Sigmoid colon (tissue), 6 donors: ENCODE measurements at regions not wholly inside any gene's neighbourhood (a gene's known extent, or its start where the extent isn't known, plus 50 kb on each side); places are given as distances from the start of the nearest gene placed in this dataset.

ENCODE experiments used
- DNase-seq: peaks from one replicate; pipeline ENCODE4 v3.0.0-alpha.2; 2019
- H3K27ac ChIP-seq, 4 donors: fragments of 200-600 bp; sonication (generic); one replicate each; pipeline ENCODE4 v1.5.1; 2016 to 2019; ENCODE audit warnings: mild to moderate bottlenecking in 1 of 4
- H3K27me3 ChIP-seq, 3 donors: fragments of 200-600 bp; sonication (generic); one replicate each; pipeline ENCODE4 v1.5.1; 2019; ENCODE audit warnings: mild to moderate bottlenecking in 1 of 3
- H3K36me3 ChIP-seq, 4 donors: fragments of 200-600 bp; sonication (generic); one replicate each; pipeline ENCODE4 v1.5.1; 2016 to 2019
- H3K4me1 ChIP-seq, 4 donors: fragments of 200-600 bp; sonication (generic); one replicate each; pipeline ENCODE4 v1.5.1; 2017 to 2019
- H3K4me3 ChIP-seq, 4 donors: fragments of 200-600 bp; sonication (generic); one replicate each; pipeline ENCODE4 v1.5.1; 2017 to 2019; ENCODE audit warnings: mild to moderate bottlenecking in 2 of 4, moderate library complexity in 1 of 4
- H3K9me3 ChIP-seq, 4 donors: fragments of 200-600 bp in 3 of 4; sonication (generic) in 3 of 4; one replicate each; pipeline versions ENCODE4 v1.5.1 to v1.6.1; 2013 to 2019
- CTCF ChIP-seq, 4 experiments: fragments of 450-650 bp in 3 of 4; fragments of 200-600 bp in 1 of 4; IDR thresholded peaks; one replicate each; pipeline ENCODE4 v1.5.1; 2016 to 2019; ENCODE audit warnings: antibody characterized with exemption in 4 of 4, mild to moderate bottlenecking in 3 of 4, moderate library complexity in 2 of 4
- EP300 ChIP-seq, 4 donors: sonication (generic); formaldehyde crosslinking; IDR thresholded peaks; one replicate each; pipeline ENCODE4 v1.6.1; 2017; ENCODE audit warnings: antibody characterized with exemption in 4 of 4
- POLR2A ChIP-seq, 2 donors: fragments of 450-650 bp; IDR thresholded peaks; one replicate each; pipeline ENCODE4 v1.6.1; 2016; ENCODE audit warnings: antibody characterized with exemption in 2 of 2, mild to moderate bottlenecking in 2 of 2, moderate library complexity in 2 of 2
- POLR2AphosphoS5 ChIP-seq, 4 donors: sonication (generic); formaldehyde crosslinking; IDR thresholded peaks; one replicate each; pipeline ENCODE4 v1.6.1; 2017; ENCODE audit warnings: antibody characterized with exemption in 4 of 4
- WGBS, 2 donors: extraction: QIAGEN DNeasy Blood & Tissue Kit; methylation state at CpG; one replicate each; pipeline ENCODE4 v1.1.7; 2013; 5-methylcytosine and 5-hydroxymethylcytosine counted together
- intact Hi-C: fragments of 100-400 bp; cut with DNase I; formaldehyde crosslinking; loops from one replicate; pipeline ENCODE4 v1.15.1; 2023
- donor health status: healthy with polysubstance abuse.
- donor health status: healthy.

- Histone ChIP-seq H3K9me3 (peaks cover 0 to 3% (median 0%) of the 10 kb centered on the region in 4 donors), H3K36me3 (no peaks in the 10 kb centered on the region), H3K4me1 (peaks cover 0 to 19% (median 11%) of the 10 kb centered on the region in 4 donors), H3K27ac (no peak overlapping the region), H3K27me3 (no peaks in the 10 kb centered on the region), H3K4me3 (no peak overlapping the region)
- intact Hi-C loops: no loop called here
- 74 to 88% methylated on average over 3 of the region's 3 CpGs for WGBS, 2 donors
- TF ChIP-seq EP300 (IDR thresholded peaks at IDR 0.05) (no peak), POLR2AphosphoS5 (IDR thresholded peaks at IDR 0.05) (no peak), CTCF (IDR thresholded peaks at IDR 0.05) (no peak), POLR2A (IDR thresholded peaks at IDR 0.05) (no peak)
- DNase-seq: no peak
These were observed 94.7 kb upstream of the C1orf21 start for GRCh38 chr1:184292101-184292500.

DNA sequence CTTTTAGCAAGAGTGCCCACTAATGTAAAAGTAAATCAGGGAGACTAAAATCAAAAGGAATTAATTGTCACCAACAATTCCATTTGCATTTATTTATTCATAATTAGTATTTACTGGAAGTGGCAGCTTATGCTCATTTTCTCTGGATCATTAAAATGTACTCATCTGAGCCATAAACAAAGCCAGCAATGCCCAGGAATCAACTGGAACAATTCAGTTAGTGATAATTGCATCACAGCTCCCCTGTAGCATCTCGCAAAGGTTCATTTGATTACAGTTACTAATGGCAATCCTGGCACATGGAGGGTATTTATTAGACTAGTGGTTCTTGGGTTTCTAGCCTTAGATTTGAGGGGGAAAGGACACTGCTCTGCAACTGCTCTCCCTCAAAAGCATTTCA lies 92.7 kb upstream of the C1orf21 start:
- DNase-seq: no peak
- H3K36me3 ChIP-seq: no peaks in the 10 kb centered on the region
- WGBS, 2 donors: 91 to 96% methylated on average over 1 of the region's 1 CpG
- no peak overlapping the region for H3K27ac ChIP-seq
- intact Hi-C loops: no loop called here
- peaks cover 0 to 28% (median 22%) of the 10 kb centered on the region in 4 donors for H3K4me1 ChIP-seq
- H3K4me3 ChIP-seq: no peak overlapping the region
- no peak for TF ChIP-seq POLR2AphosphoS5 (IDR thresholded peaks at IDR 0.05)
- TF ChIP-seq EP300 (IDR thresholded peaks at IDR 0.05): no peak
- TF ChIP-seq POLR2A (IDR thresholded peaks at IDR 0.05): no peak
- TF ChIP-seq CTCF (IDR thresholded peaks at IDR 0.05): no peak
- H3K9me3 ChIP-seq: peaks cover 0 to 3% (median 0%) of the 10 kb centered on the region in 4 donors
- H3K27me3 ChIP-seq: no peaks in the 10 kb centered on the region

DNA sequence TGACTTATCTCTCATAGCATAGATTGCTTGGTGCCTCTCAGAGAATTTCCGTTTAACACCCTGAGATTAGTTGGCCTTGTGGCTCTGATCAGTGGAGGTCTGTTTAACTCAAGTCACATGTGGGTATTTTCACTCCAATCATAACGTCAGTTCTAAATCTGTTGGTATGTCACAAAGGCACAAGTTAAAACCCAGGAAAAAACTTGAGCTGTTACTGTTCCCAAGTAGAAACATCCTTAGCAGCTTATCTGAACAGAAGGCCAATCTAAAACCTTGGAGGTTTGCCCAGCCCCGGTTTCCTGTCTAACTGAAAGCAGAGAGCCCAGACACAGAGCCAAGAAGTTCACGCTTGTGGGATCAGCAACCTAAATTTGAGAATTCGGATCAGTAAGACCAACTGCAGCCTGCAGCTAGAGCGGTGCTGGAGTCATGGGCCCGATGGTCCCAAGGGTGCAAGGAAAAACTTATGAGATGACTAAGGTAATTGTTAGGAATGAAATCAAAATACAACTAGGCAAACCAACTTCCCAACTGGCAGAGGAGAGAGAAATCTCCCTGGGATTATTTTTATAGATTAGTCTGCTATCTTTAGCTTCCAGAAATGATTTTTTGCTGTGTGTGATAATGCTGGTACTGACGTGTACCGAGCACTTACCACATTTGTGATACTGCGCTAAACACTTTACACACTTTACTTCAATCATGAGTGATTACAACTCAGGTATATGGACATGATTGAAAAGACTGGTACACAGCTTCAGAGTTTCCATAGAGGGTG lies 90.2 kb upstream of the C1orf21 start:
- peak; percentile 96 for DNase-seq
- no peaks in the 10 kb centered on the region for H3K27me3 ChIP-seq
- peaks cover 0 to 41% (median 33%) of the 10 kb centered on the region in 4 donors for H3K4me1 ChIP-seq
- no peak overlapping the region for H3K4me3 ChIP-seq
- intact Hi-C loops: loop anchor here (5.0 kb wide), 2 partner anchors 71 to 91 kb away; partner anchors contain the start of gene C1orf21
- WGBS, 2 donors: 33 to 45% methylated on average over 10 of the region's 10 CpGs
- TF ChIP-seq CTCF (IDR thresholded peaks at IDR 0.05) (no peak), EP300 (IDR thresholded peaks at IDR 0.05) (no peak), POLR2AphosphoS5 (IDR thresholded peaks at IDR 0.05) (peak in 2 of 4 donors; percentile 23 to 24), POLR2A (IDR thresholded peaks at IDR 0.05) (no peak)
- H3K36me3 ChIP-seq: no peaks in the 10 kb centered on the region
- peak overlapping the region; percentile 63 to 71 (median 68) for H3K27ac ChIP-seq
- H3K9me3 ChIP-seq: no peaks in the 10 kb centered on the region

DNA sequence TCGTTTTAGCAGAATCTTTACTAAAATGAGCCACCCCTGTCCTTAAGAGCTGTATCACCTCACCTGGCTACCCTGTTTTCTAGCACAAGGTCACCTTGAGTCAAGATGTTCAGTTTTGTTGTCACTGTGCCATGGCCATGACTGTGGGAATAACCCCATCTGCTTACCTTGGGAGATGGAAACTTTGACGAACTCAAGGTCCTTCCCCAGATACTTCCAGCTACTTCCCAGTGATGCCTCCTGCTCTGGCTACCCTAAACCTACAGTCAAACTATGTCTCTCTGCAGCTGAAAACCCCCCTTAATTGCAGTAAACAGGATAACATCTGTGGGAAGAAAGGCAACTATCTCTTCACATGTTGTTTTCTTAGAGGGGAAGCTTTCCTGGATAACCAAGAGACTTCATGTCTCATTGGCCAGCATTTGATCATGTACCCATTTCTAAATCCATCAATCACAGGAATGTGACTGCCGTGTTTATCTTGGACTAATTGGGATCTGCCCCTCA lies 89.5 kb upstream of the C1orf21 start:
- peaks cover 0 to 41% (median 33%) of the 10 kb centered on the region in 4 donors for H3K4me1 ChIP-seq
- WGBS, 2 donors: 82 to 91% methylated on average over 3 of the region's 3 CpGs

More for the DNA sequence above, 89.5 kb upstream of the C1orf21 start:
- Histone ChIP-seq H3K27me3 (no peaks in the 10 kb centered on the region), H3K4me3 (no peak overlapping the region), H3K36me3 (no peaks in the 10 kb centered on the region), H3K9me3 (no peaks in the 10 kb centered on the region), H3K27ac (peak overlapping the region; percentile 63 to 71 (median 68))
- TF ChIP-seq POLR2AphosphoS5 (IDR thresholded peaks at IDR 0.05) (no peak), EP300 (IDR thresholded peaks at IDR 0.05) (no peak), CTCF (IDR thresholded peaks at IDR 0.05) (no peak), POLR2A (IDR thresholded peaks at IDR 0.05) (no peak)
- no peak for DNase-seq
- intact Hi-C loops: loop anchor here (5.0 kb wide), 2 partner anchors 70 to 90 kb away; partner anchors contain the start of gene C1orf21
